GM12878 (cell line): ENCODE measurements at regions not wholly inside any gene's neighbourhood (a gene's known extent, or its start where the extent isn't known, plus 50 kb on each side); places are given as distances from the start of the nearest gene placed in this dataset.

Experiments
- EZH2 ChIP-seq: IDR thresholded peaks from 2 replicates; pipeline ENCODE4 v1.6.1; 2012; ENCODE audit warnings: low read depth, mild to moderate bottlenecking, control low read depth, inconsistent platforms, low read length, borderline replicate concordance; ENCODE audit not compliant: control insufficient read depth
- TF ChIP-seq, protein P1 (sequence below), 3 experiments: IDR thresholded peaks in 2 of 3; conservative IDR thresholded peaks in 1 of 3; 2 replicates each; pipeline ENCODE4 v1.5.1; 2011; ENCODE audit warnings: low read depth in 3 of 3, low read length in 3 of 3, mild to moderate bottlenecking in 3 of 3, control low read depth in 2 of 3, moderate library complexity in 2 of 3, inconsistent platforms in 1 of 3, mixed read lengths in 1 of 3; ENCODE audit not compliant: control insufficient read depth in 2 of 3, insufficient read depth in 1 of 3; ENCODE audit errors: extremely low read depth in 1 of 3

DNA sequence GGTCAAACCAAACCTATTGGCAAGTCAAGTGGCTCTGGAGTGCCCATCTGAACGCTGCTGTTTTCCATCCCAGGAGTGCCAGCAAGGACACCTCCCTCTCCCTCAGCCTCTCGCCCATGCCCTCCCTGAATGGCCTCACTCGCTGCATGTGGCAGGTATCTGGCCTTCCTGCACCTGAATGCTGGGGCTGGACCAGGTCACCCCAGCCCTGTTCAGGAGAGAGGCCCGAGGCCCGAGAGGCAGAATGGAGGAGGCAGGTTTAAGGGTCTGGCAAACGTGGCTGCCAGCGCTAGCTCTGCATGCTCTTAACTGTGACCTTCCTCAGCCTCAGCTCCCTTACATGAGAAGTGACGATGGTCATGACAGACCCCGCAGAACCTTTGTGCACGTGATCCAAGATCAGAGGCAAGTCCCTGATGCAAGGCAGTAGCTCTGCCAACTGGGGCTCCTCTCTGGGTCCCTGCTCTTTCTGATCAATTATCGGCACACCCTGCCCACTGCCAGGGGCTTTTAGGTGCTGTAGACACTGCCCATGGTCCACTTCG is 295.7 kb upstream of the ZMIZ1 start:
- TF ChIP-seq, protein P1, sequence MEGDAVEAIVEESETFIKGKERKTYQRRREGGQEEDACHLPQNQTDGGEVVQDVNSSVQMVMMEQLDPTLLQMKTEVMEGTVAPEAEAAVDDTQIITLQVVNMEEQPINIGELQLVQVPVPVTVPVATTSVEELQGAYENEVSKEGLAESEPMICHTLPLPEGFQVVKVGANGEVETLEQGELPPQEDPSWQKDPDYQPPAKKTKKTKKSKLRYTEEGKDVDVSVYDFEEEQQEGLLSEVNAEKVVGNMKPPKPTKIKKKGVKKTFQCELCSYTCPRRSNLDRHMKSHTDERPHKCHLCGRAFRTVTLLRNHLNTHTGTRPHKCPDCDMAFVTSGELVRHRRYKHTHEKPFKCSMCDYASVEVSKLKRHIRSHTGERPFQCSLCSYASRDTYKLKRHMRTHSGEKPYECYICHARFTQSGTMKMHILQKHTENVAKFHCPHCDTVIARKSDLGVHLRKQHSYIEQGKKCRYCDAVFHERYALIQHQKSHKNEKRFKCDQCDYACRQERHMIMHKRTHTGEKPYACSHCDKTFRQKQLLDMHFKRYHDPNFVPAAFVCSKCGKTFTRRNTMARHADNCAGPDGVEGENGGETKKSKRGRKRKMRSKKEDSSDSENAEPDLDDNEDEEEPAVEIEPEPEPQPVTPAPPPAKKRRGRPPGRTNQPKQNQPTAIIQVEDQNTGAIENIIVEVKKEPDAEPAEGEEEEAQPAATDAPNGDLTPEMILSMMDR (IDR thresholded peaks at IDR 0.05 in 2 of 3, conservative IDR thresholded peaks at IDR 0.05 in 1 of 3; ENCODE audit: control insufficient read depth in 2 of 3, extremely low read depth in 1 of 3, insufficient read depth in 1 of 3, low read depth in 3 of 3, low read length in 3 of 3) = no peak
- TF ChIP-seq EZH2 = no peak
